Lower leg skin (tissue), 3 donors: ENCODE measurements at regions not wholly inside any gene's neighbourhood (a gene's known extent, or its start where the extent isn't known, plus 50 kb on each side); places are given as distances from the start of the nearest gene placed in this dataset.

Experiments used
- POLR2A ChIP-seq, 2 donors: fragments of 450-650 bp; IDR thresholded peaks; one replicate each; pipeline ENCODE4 v1.6.1; 2016 to 2017; ENCODE audit warnings: antibody characterized with exemption in 2 of 2, mild to moderate bottlenecking in 1 of 2, moderate library complexity in 1 of 2
- TF ChIP-seq, protein P1 (sequence below), 3 donors: fragments of 450-650 bp; IDR thresholded peaks; one replicate each; pipeline ENCODE4 v1.5.1; 2016; ENCODE audit warnings: antibody characterized with exemption in 3 of 3, mild to moderate bottlenecking in 3 of 3, moderate library complexity in 2 of 3

DNA sequence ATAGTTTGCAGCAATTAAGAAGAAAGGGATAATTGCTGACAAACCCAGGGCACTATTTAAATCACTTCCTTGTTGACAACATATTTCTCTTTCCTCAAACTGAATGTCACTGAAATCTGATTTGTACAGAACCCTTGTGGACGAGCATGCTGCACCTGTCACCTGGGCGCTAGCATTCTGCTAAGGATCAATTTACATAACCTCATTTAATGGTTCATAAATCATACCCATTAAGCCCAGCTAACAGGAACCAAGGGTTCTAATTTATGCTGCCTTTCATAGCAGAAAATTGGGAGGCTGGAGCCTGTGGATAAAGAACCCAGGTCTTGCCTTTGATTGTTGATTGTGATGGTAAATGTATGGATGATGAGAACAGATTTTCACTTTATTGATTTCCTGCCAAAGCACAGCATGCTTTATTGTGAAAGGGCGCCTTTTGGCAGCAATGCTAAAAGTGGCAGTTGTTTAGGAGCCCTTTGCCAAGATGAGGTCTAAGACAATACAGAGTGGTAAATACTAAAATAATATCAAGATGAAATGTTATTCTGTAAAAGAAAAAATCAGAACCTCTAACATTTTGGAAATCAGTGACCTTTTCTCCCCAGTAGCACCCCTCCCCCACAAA lies 95.4 kb downstream of the NKX2-1 start:
- TF ChIP-seq, protein P1, sequence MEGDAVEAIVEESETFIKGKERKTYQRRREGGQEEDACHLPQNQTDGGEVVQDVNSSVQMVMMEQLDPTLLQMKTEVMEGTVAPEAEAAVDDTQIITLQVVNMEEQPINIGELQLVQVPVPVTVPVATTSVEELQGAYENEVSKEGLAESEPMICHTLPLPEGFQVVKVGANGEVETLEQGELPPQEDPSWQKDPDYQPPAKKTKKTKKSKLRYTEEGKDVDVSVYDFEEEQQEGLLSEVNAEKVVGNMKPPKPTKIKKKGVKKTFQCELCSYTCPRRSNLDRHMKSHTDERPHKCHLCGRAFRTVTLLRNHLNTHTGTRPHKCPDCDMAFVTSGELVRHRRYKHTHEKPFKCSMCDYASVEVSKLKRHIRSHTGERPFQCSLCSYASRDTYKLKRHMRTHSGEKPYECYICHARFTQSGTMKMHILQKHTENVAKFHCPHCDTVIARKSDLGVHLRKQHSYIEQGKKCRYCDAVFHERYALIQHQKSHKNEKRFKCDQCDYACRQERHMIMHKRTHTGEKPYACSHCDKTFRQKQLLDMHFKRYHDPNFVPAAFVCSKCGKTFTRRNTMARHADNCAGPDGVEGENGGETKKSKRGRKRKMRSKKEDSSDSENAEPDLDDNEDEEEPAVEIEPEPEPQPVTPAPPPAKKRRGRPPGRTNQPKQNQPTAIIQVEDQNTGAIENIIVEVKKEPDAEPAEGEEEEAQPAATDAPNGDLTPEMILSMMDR (IDR thresholded peaks at IDR 0.05), result no peak
- TF ChIP-seq POLR2A (IDR thresholded peaks at IDR 0.05), result no peak
